ENCODE measurements at regions not wholly inside any gene's neighbourhood (a gene's known extent, or its start where the extent isn't known, plus 50 kb on each side); places are given as distances from the start of the nearest gene placed in this dataset.

DNA sequence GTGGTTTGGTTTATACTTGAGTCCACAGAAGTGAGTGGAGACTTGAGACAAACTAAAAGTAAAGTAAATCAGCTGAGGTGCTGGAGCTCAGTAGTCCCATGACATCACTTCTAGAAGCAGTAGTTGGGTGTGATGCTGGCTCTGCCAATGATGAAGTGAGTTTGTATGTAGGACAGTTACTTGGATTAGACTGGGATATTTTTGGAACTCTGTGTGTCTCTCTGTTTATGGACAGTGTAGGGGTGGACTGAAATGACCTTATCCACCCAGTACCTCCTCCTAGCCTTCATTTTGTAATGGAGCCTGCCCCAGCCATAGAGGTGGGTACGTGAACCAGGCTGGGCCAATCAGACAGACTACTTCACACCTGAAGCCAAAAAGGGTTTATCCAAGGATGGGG lies 52.2 kb downstream of the POLR1D start:
- no peak for DNase-seq (ENCODE audit: low spot score)

DNA sequence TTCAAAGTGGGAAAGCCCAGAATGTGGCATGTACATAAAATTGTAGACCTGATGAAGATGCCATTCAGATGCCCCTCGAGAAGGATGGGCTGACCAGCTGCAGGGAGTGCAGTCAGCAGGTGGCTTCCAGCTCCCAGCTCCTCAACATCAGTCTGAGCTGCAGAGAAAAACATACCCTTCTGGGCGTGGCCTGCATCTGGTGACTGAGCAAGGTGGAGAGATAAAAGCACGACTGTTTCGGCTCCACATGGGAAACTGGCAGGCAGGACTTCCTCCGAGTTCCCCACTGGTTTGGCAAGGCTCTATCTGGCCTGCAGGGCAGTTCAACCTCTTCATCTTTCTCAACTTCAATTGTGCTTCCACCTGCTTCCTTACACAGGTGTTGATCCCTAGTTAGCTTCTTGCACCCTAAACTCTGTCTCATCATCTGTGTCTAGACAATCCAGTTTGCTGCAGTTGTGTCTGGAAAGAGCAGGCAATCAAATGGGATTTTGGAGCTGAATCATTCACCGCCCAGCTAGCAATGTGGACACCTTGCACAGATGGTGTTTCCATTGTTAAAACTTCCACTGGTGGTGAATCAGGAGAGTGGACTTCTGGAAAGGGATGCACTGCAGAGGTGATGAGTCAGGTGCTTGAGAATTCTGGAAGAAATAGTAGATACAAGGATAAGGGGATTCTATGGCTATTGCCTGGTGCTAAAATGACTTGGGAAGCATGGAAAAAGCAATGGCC lies 56.8 kb downstream of the POLR1D start:
- DNase-seq (ENCODE audit: low spot score) = no peak

DNA sequence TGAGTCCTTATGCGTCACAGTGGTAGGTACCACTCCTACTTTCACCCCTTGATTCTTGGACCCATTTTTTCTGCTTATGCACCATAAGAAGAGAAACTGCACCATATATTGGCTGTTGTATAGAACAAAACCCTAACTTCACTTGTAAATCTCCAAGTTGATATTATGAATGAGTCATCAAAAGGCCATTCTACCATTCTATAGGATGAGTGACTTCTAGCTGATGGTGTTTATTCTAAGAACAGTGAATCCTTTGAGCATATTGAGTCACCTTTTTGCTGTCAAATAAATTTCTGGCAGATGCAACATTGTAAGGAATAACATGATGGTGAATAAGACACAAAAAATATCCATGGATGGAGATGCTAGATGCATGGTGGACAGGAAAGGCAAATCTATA lies 57.7 kb downstream of the POLR1D start:
- DNase-seq (ENCODE audit: low spot score) = no peak

DNA sequence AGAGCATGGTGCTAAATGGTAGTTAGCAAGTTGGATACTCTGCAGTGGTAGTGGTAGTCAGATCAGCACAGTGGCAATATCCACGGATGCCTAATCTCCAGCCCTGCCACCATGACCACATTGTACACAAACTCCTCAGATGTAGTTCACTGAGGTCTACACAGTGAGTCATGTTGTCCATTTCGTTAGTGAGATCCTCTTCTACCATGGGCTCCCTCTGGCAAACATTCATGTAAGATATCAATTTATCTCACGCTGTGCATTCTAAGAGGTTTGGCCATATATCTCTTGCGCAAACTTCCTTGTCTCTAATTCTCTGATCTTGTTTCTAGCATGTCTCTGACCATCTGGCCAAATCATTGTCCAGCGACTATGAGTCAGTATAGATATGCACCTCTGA lies 58.2 kb downstream of the POLR1D start:
- no peak for DNase-seq (ENCODE audit: low spot score)

DNA sequence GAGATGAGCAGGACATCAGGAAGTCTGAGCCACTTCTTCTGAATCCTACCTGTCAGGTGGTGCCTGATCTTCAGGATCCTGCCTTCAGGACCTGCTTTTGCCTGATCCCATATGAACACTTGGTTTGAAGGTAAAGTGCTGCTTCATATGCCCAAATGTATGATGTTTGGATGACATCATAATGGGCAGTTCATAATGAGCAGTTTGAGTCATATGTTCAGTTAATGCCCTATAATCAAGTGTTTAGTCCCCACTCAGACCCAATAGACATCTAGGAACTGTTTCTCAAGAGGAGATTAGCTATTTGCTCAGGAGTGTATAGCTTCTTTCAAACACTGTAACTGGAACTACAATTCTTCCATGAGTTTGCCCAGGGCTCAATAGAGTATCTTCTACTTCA lies 58.8 kb downstream of the POLR1D start:
- no peak for DNase-seq (ENCODE audit: low spot score)

DNA sequence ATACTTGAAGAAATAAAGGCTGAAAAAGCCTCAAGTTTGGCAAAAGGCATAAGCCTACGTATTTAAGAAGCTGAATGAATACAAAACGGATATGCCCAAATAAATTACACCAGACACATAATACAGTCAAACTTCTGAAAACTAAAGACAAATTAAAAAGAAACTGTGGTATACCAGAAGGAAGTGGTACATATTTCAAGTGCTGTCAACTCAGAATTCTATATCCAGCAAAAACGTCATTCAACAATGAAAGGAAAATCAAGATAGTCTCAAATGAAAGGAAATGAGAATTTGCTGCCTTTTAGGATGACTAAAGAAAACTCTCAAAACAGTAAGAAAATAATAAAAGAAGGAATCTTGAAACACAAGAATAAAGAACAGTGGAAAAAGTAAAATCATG lies 69.5 kb downstream of the POLR1D start:
- DNase-seq (ENCODE audit: low spot score) = no peak

DNA sequence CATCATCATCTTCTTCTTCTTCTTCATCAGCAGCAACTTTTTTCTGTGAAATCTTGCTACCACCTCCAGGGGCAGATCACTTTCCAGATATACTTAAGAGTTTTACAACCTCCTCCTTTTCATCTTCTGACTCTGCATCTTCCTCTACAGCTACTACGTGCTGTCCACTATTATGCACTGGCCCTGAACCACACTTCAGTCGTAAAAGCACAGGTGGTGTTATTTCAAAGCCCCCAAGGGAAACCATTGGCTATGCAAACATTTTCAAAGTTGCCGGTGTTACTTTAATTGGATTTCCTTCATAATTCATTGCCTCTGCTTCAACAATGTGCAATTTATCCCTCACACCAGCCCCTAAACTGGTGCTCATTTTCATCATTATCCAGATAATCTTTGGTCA lies 75.0 kb downstream of the POLR1D start:
- DNase-seq (ENCODE audit: low spot score) = peak; percentile 14

DNA sequence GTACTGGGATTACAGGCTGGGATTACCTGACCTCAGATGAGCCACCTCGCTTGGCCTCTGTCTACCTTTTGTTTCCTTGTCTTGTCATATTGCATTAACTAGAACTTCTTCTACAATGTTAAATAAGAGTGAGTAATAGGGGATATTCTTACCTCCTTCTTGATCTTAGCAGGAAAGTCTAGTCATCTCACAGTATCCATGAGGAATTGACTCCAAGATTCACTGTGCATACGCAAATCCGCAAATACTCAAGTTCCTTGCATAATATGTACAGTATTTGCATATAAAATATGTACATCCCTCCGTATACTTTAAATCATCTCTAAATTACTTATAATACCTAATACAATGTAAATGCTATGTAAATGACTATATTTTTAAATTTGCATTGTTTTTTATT lies 78.3 kb downstream of the POLR1D start:
- DNase-seq (ENCODE audit: low spot score) = no peak

DNA sequence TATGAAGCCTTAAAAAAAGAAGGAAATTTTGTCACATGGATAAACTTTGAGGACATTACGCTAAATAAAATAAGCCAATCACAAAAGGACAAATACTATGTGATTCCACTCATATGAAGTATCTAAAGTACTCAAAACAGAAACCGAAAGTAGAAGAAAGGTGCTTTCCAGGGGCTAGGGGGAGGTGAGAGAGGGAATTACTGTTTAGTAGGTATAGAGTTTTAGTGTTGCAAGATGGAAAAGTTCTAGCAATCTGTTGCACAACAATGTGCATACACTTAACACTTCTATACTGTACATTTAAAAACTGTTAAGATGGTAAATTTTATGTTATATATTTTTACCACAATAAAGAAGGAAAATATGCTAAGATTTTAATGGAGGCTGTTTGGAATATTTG lies 83.0 kb downstream of the POLR1D start:
- no peak for DNase-seq (ENCODE audit: low spot score)

DNA sequence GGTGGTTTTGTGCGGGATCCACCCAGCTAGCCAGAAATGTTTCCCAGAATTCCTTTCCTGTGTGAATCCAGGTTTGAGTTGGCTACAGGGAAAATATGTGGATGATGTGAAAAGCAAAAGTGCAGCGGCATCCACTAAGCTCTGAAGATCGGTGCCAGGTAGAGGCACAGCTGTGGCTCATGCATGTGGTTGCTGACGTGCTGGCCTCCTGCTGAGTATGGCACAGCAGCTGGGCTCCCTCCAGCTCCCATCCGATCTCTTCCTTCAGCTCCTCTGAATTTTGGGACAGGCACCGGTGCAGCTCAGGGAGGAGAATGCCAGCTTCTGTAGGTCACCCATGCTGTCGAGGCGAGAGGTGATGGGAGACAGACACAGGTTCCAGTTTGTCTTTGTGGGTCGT lies 84.0 kb upstream of the GSX1 start:
- DNase-seq (ENCODE audit: low spot score) = no peak

DNA sequence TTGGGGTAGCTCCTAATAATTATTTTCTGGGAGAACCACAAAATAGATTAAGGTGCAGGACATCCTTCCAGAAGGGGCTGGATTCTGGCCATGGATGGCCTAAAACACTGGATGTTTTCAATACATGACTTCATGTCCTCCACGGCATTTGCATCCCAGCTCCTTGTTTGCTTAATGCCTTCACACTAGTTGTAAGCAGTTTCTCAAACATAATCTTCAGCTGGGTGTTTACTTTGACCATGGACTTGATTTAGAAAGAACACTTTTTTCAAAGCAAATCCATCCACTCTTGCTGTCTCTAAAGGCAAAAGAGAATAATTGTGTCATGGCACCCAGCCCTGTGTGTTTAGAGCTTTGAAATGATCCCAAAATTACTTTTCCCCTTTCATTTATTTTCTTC lies 82.5 kb upstream of the GSX1 start:
- no peak for DNase-seq (ENCODE audit: low spot score)

DNA sequence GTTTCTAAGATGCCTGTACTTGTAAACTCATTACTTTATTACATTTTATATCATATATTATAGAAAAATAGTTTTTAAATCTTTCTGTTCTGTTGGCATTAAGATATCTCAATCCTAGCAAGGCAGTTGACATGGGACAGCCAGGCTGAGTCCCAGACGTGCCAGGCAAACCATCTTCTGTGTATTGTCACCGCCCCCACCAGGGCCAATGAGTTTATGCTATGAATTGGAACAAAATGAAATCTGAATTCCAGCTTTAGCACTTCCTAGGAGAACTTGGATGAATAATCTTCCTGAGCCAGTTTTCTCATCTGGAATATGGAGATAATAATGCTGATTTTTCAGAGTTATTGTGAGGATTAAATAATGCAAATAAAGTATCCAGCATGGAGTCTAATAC lies 79.9 kb upstream of the GSX1 start:
- DNase-seq (ENCODE audit: low spot score) = peak; percentile 29

DNA sequence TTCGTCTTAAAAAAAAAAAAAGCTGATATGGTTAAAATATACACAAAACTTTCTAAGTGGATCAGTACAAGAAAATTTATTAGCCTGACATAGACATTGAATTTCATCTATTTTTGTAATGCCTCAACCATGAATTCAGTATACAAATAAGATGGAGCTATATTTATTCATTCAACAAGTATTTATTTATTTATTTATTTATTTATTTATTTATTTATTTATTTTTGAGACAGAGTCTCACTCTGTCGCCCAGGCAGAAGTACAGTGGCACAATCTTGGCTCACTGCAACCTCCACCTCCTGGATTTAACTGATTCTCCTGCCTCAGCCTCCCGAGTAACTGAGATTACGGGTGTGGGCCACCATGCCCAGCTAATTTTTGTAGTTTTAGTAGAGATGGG lies 78.5 kb upstream of the GSX1 start:
- DNase-seq (ENCODE audit: low spot score) = no peak

DNA sequence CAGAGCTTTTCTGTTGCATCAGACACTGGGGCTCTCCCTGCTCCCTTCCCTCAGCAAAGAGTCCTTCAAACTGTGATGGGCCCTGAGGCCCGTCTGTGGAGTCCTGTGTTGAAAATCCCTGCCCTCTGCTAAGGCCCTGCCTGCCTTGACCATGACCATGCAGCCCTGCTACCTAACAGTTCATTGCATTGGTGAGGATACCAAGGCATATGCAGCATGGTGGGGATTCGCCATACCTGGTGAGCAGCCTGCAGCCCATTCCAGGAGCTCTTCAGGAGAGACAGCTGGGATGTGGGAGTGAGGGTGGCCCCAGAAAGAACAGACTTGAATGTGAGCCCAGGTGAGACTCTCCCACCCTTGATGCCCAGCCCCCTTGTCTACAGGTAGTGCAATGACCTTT lies 70.6 kb upstream of the GSX1 start:
- no peak for DNase-seq (ENCODE audit: low spot score)

DNA sequence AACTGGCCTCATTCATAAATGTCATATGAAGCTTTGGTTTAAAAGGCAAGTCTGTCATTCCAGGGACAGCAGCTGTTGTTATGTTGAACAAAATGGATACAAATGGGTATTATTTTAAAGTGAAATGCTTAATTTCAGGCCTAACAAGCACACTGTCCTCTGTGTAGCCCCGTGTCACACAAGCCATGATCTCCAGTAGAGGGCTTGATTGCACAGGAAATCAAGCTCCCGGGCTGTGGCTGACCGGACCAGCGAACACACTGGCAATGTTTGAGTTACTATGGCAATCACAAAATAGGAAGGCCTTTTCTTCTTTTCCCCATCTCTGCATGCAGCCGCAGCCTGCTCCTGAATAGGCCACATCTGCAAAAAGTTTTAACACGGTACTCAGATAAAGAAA lies 64.0 kb upstream of the GSX1 start:
- no peak for DNase-seq (ENCODE audit: low spot score)

DNA sequence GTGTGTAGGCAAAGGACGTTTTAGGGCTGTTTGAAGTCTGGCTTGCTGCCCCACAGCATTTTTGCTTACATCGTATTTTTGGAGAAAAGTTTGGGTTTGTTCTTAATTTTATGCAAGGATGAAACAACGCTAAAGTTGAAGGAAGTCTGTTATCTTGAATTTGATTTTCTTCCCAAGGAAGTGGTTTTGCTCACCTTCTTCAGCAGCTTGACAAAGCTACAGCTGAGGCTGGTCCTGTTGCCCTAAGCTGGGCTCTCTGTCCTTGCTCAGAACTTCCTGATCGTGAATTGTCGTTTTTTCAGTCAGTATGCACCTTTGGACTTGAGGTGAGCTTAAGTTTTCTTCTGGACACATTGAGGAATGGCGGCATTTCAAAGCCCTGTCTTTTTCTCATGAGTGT lies 62.1 kb upstream of the GSX1 start:
- DNase-seq (ENCODE audit: low spot score) = no peak

Measured in germinal center (tissue), 1 donor.